Nephron progenitor cell (in vitro differentiated cells): ENCODE measurements at regions not wholly inside any gene's neighbourhood (a gene's known extent, or its start where the extent isn't known, plus 50 kb on each side); places are given as distances from the start of the nearest gene placed in this dataset.

Experiments used
- DNase-seq: peaks from one replicate; pipeline ENCODE4 v3.0.0; 2021
- H3K27ac Mint-ChIP-seq: 2 replicates; pipeline ENCODE4 v1.8.0; 2021; ENCODE audit warnings: mild to moderate bottlenecking, moderate library complexity, mixed read lengths
- H3K27me3 Mint-ChIP-seq: 2 replicates; pipeline ENCODE4 v1.8.0; 2021; ENCODE audit warnings: mild to moderate bottlenecking, low read depth, mixed read lengths; ENCODE audit not compliant: poor library complexity
- H3K36me3 Mint-ChIP-seq: 2 replicates; pipeline ENCODE4 v1.8.0; 2021; ENCODE audit warnings: low read depth, mixed read lengths
- H3K4me1 Mint-ChIP-seq: 2 replicates; pipeline ENCODE4 v1.8.0; 2021; ENCODE audit warnings: mixed read lengths
- H3K4me3 Mint-ChIP-seq: 2 replicates; pipeline ENCODE4 v1.8.0; 2021; ENCODE audit warnings: mild to moderate bottlenecking, moderate library complexity, mixed read lengths
- H3K9me3 Mint-ChIP-seq: 2 replicates; pipeline ENCODE4 v1.8.0; 2021; ENCODE audit warnings: mild to moderate bottlenecking, moderate library complexity, mixed read lengths
- CTCF ChIP-seq: fragments of 200-600 bp; sonication (generic); IDR thresholded peaks from 2 replicates; pipeline ENCODE4 v1.5.0; 2021; ENCODE audit warnings: antibody characterized with exemption

- H3K27me3 Mint-ChIP-seq, result no peaks in the 10 kb centered on the region
- no peak overlapping the region for H3K27ac Mint-ChIP-seq
- TF ChIP-seq CTCF, result no peak
- H3K36me3 Mint-ChIP-seq, result no peaks in the 10 kb centered on the region
- H3K4me3 Mint-ChIP-seq, result no peak overlapping the region
- no peaks in the 10 kb centered on the region for H3K9me3 Mint-ChIP-seq
- DNase-seq, result no peak
- H3K4me1 Mint-ChIP-seq, result no peaks in the 10 kb centered on the region
Measured at GRCh38 chr10:53260213-53260612, 487.6 kb upstream of the MBL2 start.

- no peak for TF ChIP-seq CTCF
- Mint-ChIP-seq H3K4me3 (no peak overlapping the region), H3K36me3 (no peaks in the 10 kb centered on the region), H3K9me3 (peaks cover 7% of the 10 kb centered on the region), H3K27me3 (no peaks in the 10 kb centered on the region), H3K4me1 (no peaks in the 10 kb centered on the region), H3K27ac (no peak overlapping the region)
- DNase-seq, result no peak
Measured at GRCh38 chr10:53256623-53257022, 484.0 kb upstream of the MBL2 start.

DNA sequence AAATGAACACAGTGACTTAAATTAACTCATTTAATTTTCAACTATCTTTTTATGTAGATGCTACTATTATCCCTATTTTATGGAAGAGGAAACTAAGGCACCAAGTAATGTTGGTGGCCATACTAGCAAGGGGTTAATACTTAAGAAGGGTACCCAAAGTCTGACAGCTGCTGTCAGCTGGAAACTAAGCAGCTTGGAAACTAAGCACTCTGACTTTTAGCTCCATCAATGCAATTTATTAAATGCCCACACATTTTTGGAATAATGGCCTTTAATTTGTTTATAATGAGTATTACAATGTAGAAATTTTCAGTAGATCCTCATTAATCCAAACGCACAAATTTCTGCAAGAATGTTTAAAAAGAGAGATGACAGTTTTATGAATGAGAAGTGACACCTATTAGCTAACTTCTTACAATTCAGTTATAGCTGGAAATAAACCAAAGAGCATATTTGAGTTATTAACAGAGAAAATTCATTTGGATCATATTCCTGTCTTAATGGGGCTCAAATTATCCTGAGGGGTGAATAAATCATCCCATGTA, 483.1 kb upstream of the MBL2 start:
- no peaks in the 10 kb centered on the region for H3K27me3 Mint-ChIP-seq
- no peak for DNase-seq
- H3K4me1 Mint-ChIP-seq, result no peaks in the 10 kb centered on the region
- H3K36me3 Mint-ChIP-seq, result no peaks in the 10 kb centered on the region
- no peak for TF ChIP-seq CTCF
- peaks cover 7% of the 10 kb centered on the region for H3K9me3 Mint-ChIP-seq
- no peak overlapping the region for H3K4me3 Mint-ChIP-seq
- no peak overlapping the region for H3K27ac Mint-ChIP-seq

GRCh38 chr10:53253221-53253620, 480.6 kb upstream of the MBL2 start:
- Mint-ChIP-seq H3K27ac (no peak overlapping the region), H3K27me3 (no peaks in the 10 kb centered on the region), H3K4me1 (no peaks in the 10 kb centered on the region), H3K9me3 (peaks cover 15% of the 10 kb centered on the region), H3K4me3 (no peak overlapping the region), H3K36me3 (no peaks in the 10 kb centered on the region)
- TF ChIP-seq CTCF, result no peak
- DNase-seq, result no peak

- Mint-ChIP-seq H3K4me3 (no peak overlapping the region), H3K36me3 (no peaks in the 10 kb centered on the region), H3K27me3 (no peaks in the 10 kb centered on the region), H3K27ac (no peak overlapping the region), H3K4me1 (peaks cover under 1% of the 10 kb centered on the region), H3K9me3 (no peaks in the 10 kb centered on the region)
- DNase-seq, result no peak
- TF ChIP-seq CTCF, result no peak
Measured at GRCh38 chr10:53239873-53240272, 467.3 kb upstream of the MBL2 start.

- no peaks in the 10 kb centered on the region for H3K27me3 Mint-ChIP-seq
- H3K9me3 Mint-ChIP-seq, result no peaks in the 10 kb centered on the region
- no peak for DNase-seq
- peaks cover 3% of the 10 kb centered on the region for H3K36me3 Mint-ChIP-seq
- TF ChIP-seq CTCF, result no peak
- peaks cover 23% of the 10 kb centered on the region for H3K4me1 Mint-ChIP-seq
- H3K27ac Mint-ChIP-seq, result no peak overlapping the region
- H3K4me3 Mint-ChIP-seq, result no peak overlapping the region
Measured at GRCh38 chr10:53236941-53237340, 464.4 kb upstream of the MBL2 start.
